ENCODE measurements at regions not wholly inside any gene's neighbourhood (a gene's known extent, or its start where the extent isn't known, plus 50 kb on each side); places are given as distances from the start of the nearest gene placed in this dataset.

DNA sequence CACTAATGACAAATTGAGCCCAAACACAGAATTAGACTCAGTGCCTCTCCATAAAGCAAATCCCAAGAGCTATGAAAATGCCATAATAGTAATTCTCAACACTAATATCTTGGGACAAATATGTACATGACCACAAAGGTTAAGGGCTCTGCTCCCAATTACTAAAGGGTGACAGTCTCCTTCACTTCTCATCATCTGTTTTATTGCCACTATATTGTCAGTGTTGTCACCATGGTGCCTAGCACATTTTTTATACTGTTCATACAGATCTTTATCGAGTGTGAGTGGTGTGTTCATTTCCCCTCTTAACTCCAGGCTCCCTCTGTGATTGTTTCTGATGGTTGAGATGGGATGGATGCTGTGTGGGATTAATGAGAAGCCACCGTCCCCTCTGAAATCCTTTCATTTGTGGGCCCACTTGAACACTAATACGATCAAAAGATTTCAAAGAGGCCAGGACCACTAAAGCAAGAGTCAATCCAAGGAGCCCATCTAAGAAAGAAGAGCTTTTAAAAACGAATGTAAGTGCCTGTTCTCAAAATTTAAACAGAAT lies 277.7 kb downstream of the GXYLT1 start:
- H3K4me3 ChIP-seq (ENCODE audit: control insufficient read depth, low read depth, low read length): no peak overlapping the region
- TF ChIP-seq, protein P1, sequence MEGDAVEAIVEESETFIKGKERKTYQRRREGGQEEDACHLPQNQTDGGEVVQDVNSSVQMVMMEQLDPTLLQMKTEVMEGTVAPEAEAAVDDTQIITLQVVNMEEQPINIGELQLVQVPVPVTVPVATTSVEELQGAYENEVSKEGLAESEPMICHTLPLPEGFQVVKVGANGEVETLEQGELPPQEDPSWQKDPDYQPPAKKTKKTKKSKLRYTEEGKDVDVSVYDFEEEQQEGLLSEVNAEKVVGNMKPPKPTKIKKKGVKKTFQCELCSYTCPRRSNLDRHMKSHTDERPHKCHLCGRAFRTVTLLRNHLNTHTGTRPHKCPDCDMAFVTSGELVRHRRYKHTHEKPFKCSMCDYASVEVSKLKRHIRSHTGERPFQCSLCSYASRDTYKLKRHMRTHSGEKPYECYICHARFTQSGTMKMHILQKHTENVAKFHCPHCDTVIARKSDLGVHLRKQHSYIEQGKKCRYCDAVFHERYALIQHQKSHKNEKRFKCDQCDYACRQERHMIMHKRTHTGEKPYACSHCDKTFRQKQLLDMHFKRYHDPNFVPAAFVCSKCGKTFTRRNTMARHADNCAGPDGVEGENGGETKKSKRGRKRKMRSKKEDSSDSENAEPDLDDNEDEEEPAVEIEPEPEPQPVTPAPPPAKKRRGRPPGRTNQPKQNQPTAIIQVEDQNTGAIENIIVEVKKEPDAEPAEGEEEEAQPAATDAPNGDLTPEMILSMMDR (IDR thresholded peaks at IDR 0.05; ENCODE audit: control insufficient read depth, insufficient read depth, low read depth, low read length, missing control alignments): no peak
- DNase-seq (ENCODE audit: low read depth): no peak

DNA sequence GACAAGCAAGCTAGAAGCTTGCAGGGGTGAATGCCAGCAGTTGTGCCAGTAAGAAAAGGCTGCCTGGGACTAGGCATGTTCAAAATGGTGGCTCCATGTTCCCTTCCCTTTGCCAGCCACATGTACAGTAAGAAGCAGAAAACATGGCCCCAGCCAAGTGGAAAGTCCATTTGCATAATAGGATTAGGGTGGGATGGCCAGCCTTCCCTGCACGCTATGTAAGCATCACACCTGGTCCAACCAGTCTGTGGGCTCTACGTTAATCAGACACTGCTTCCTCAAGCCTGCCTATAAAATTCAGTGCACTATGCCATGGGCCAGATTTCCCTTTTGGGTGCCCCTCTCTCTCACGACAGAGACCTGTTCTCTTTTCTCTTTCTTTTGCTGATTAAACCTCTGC lies 288.4 kb downstream of the GXYLT1 start:
- H3K4me3 ChIP-seq (ENCODE audit: control insufficient read depth, low read depth, low read length): no peak overlapping the region
- TF ChIP-seq, protein P1 (IDR thresholded peaks at IDR 0.05; ENCODE audit: control insufficient read depth, insufficient read depth, low read depth, low read length, missing control alignments): no peak
- DNase-seq (ENCODE audit: low read depth): no peak

DNA sequence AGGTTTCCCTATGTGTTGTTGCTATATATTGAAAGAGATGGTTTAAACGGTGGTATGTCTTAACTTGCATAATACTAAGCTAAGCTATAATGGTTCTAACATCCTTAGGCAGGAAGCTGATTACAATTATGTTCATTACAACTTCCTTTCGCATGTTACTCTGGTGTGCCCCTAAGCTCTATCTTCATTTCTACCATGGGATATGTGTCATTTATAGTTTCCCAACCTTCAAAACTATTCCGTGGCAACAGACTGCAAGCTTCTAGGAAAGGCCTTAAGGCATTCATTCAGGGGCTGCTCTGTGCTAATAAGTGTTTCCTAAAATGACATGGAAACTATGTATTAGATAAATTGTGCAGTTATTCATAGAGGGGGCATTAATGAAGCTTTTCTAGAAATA lies 294.6 kb downstream of the GXYLT1 start:
- TF ChIP-seq, protein P1 (IDR thresholded peaks at IDR 0.05; ENCODE audit: control insufficient read depth, insufficient read depth, low read depth, low read length, missing control alignments): no peak
- no peak overlapping the region for H3K4me3 ChIP-seq (ENCODE audit: control insufficient read depth, low read depth, low read length)
- no peak for DNase-seq (ENCODE audit: low read depth)

DNA sequence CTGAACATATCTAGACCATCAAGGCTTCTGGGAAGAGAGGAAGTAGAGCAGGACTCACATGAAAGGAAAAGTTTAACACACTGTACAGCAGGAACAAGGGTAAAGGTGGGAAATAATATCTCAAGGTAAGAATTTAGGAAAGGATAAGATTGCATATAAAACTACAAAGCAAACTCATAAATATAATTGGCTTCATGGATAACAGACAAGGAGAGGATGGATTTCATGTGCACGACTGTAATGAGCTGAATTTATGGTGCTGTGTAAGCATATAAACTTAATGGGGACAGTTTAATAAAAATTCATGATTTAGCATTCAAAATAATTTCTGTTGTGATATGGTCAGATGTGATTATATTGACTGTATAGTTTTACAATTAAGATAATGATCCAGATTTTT lies 298.0 kb downstream of the GXYLT1 start:
- TF ChIP-seq, protein P1 (IDR thresholded peaks at IDR 0.05; ENCODE audit: control insufficient read depth, insufficient read depth, low read depth, low read length, missing control alignments): no peak
- H3K4me3 ChIP-seq (ENCODE audit: control insufficient read depth, low read depth, low read length): no peak overlapping the region
- DNase-seq (ENCODE audit: low read depth): no peak

DNA sequence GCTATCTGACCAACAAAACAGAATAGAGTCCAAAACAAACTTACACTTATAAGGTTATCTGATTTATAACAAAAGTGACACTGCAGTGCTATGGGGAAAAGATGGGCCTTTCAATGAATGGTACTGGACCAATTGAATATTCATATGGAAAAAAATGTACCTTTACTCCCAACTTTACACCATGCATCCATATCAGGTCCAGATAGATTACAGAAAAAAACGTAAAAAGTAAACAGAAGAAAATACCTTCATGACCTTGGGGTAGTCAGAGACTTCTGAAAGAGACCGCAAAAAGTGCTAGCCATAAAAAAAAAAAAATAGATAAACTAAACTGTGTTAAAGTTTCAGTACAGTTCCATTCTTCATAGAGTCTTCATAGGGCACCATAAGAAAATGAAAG lies 308.3 kb downstream of the GXYLT1 start:
- H3K4me3 ChIP-seq (ENCODE audit: control insufficient read depth, low read depth, low read length): no peak overlapping the region
- DNase-seq (ENCODE audit: low read depth): no peak
- TF ChIP-seq, protein P1 (IDR thresholded peaks at IDR 0.05; ENCODE audit: control insufficient read depth, insufficient read depth, low read depth, low read length, missing control alignments): no peak

DNA sequence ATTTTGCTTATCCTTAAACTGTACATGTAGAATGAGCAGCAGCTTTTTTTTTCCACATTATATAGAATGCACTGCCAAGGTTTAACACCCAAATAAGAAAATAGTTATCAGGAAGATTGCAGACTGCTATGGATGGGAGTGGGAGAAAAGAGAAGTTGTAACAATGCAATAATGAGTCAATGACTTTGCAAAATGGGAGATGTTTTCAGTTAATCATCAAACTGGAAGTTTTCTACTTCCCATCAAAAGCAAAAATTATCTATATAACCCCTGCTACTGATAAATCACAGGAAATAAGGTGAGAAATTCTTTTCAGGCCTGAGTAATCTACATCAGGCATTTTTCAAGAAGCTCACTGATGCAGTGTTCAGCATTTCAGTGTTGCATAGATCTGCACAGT lies 309.1 kb downstream of the GXYLT1 start:
- no peak overlapping the region for H3K4me3 ChIP-seq (ENCODE audit: control insufficient read depth, low read depth, low read length)
- TF ChIP-seq, protein P1 (IDR thresholded peaks at IDR 0.05; ENCODE audit: control insufficient read depth, insufficient read depth, low read depth, low read length, missing control alignments): no peak
- no peak for DNase-seq (ENCODE audit: low read depth)

DNA sequence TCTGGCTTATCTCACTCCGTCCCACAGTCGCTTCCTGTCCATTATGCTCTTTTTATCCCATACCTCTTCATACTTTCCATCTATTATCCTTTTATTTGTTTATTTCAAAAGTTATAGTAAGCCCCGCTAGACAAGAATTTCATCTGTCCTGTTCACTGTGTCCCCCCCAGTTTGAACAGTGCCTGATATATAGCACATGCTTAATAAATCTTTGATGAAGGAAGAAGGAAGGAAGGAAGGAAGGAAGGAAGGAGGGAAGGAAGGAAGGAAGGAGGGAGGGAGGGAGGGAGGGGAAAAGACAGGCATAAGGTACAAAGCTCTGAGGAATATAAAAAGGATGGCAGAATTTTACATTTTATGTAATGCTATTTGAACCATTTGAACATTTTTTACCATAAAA lies 324.7 kb downstream of the GXYLT1 start:
- TF ChIP-seq, protein P1 (IDR thresholded peaks at IDR 0.05; ENCODE audit: control insufficient read depth, insufficient read depth, low read depth, low read length, missing control alignments): no peak

More for the DNA sequence above, 324.7 kb downstream of the GXYLT1 start:
- no peak for DNase-seq (ENCODE audit: low read depth)
- H3K4me3 ChIP-seq (ENCODE audit: control insufficient read depth, low read depth, low read length): no peak overlapping the region
